Bone marrow (tissue), 2 donors: ENCODE measurements at regions not wholly inside any gene's neighbourhood (a gene's known extent, or its start where the extent isn't known, plus 50 kb on each side); places are given as distances from the start of the nearest gene placed in this dataset.
A peak's percentile ranks its signal among the peaks of the same experiment; 100 is the strongest.

Experiments used
- DNase-seq, 2 donors: peaks; one replicate each; lab custom pipeline; 2025; lab: John Stamatoyannopoulos, UW

- no peak for DNase-seq
Observed at GRCh38 chr11:115722711-115723110, 218.5 kb upstream of the CADM1 start.

GRCh38 chr11:115721296-115721995 lies 217.2 kb upstream of the CADM1 start:
- no peak for DNase-seq

- no peak for DNase-seq
Observed at GRCh38 chr11:115720602-115721245, 216.5 kb upstream of the CADM1 start.

- no peak for DNase-seq
Observed at GRCh38 chr11:115718945-115719344, 214.7 kb upstream of the CADM1 start.

GRCh38 chr11:115718106-115718505 lies 213.9 kb upstream of the CADM1 start:
- DNase-seq: no peak

- DNase-seq: no peak
Observed at GRCh38 chr11:115716601-115717529, 212.7 kb upstream of the CADM1 start.

GRCh38 chr11:115716080-115716479 lies 211.9 kb upstream of the CADM1 start:
- no peak for DNase-seq

- DNase-seq: no peak
Observed at GRCh38 chr11:115715251-115715770, 211.1 kb upstream of the CADM1 start.

GRCh38 chr11:115712296-115712695 lies 208.1 kb upstream of the CADM1 start:
- no peak for DNase-seq

GRCh38 chr11:115710980-115711379 lies 206.8 kb upstream of the CADM1 start:
- no peak for DNase-seq

- no peak for DNase-seq
Observed at GRCh38 chr11:115710426-115710825, 206.2 kb upstream of the CADM1 start.

- DNase-seq: peak in 1 of 2 donors; percentile 52
Observed at GRCh38 chr11:115709297-115709696, 205.1 kb upstream of the CADM1 start.

- no peak for DNase-seq
Observed at GRCh38 chr11:115707180-115707905, 203.1 kb upstream of the CADM1 start.

GRCh38 chr11:115706626-115707135 lies 202.5 kb upstream of the CADM1 start:
- DNase-seq: no peak

- DNase-seq: no peak
Observed at GRCh38 chr11:115705200-115705599, 201.0 kb upstream of the CADM1 start.

GRCh38 chr11:115700981-115701875 lies 197.0 kb upstream of the CADM1 start:
- DNase-seq: no peak

- DNase-seq: no peak
Observed at GRCh38 chr11:115700496-115700895, 196.3 kb upstream of the CADM1 start.

- DNase-seq: no peak
Observed at GRCh38 chr11:115699733-115700132, 195.5 kb upstream of the CADM1 start.

GRCh38 chr11:115699326-115699725 lies 195.1 kb upstream of the CADM1 start:
- DNase-seq: no peak

GRCh38 chr11:115698243-115698642 lies 194.0 kb upstream of the CADM1 start:
- DNase-seq: no peak
